ENCODE measurements at regions not wholly inside any gene's neighbourhood (a gene's known extent, or its start where the extent isn't known, plus 50 kb on each side); places are given as distances from the start of the nearest gene placed in this dataset.

DNA sequence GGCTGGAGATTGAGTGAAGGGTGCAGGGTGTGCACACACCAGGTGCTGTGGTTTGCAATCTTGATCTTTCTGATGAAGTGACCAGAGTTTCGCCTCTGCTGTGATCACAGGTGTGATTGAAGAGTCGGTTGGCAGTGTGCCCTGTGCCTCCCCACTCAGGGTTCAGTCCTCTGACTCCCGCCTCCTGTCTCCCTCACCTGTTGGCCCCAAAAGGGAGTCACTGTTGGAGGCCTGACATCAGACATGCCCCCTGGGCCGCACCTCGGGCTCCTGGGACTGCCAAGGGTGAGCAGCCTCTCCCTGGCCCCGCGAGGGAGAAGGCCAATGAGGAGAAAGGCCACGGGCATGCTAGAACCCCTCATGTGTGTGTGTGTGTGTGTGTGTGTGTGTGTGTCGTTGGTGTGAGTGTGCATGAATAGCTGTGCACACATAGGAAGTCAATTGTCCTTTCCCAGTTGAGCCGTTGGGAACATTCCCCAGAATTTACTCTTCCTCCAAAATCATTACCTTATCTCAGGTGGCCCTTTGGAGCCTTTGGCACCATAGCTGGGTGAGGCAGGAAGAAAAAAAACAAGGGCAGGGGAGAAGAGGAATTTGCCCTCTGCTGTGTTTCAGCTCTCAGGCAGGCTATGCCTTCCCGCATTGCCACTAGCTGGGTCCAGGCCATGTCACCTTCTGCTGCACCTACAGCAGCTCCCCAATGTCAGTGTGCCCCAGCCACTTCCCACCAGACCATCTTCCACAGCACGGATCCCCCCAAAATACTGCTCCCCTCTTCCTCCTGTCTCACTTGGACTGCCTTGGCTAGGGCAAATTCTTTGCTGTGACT lies 78.1 kb upstream of the LAPTM4A start:
- H2AFZ ChIP-seq (ENCODE audit: low read depth) = no peak overlapping the region
- H3K27ac ChIP-seq (ENCODE audit: low read depth in 2 of 2, low read length in 1 of 2) = no peak overlapping the region
- H3K27me3 ChIP-seq (ENCODE audit: insufficient read depth) = no peaks in the 10 kb centered on the region
- no peaks in the 10 kb centered on the region for H3K9me3 ChIP-seq
- ChIA-PET POLR2A (interaction anchor here (0.8 kb wide), 1 partner anchor 94 kb away, joined by 3 read pairs; no protein-coding TSS in a partner anchor), CTCF (interaction anchor here (0.6 to 5.7 kb wide), 5 partner anchors 21 to 197 kb away, joined by 3 to 35 read pairs (median 3); partner anchors contain the start of gene SDC1)
- no peaks in the 10 kb centered on the region for H3K36me3 ChIP-seq (replicated peaks in 1 of 2; ENCODE audit: control insufficient read depth in 1 of 2, insufficient read depth in 2 of 2, low read length in 1 of 2)
- no peaks in the 10 kb centered on the region for H3K79me2 ChIP-seq (ENCODE audit: insufficient read depth)
- no peak overlapping the region for H3K4me2 ChIP-seq
- peaks cover 0 to 7% of the 10 kb centered on the region in 2 experiments; a peak in 1 of 4 replicates for H3K4me1 ChIP-seq (ENCODE audit: control insufficient read depth in 1 of 2, insufficient read depth in 2 of 2, low read depth in 1 of 2, low read length in 1 of 2)
- no peaks in the 10 kb centered on the region for H3F3A ChIP-seq (replicated peaks; ENCODE audit: insufficient read depth)
- H3K9ac ChIP-seq = no peak overlapping the region
- H4K20me1 ChIP-seq (ENCODE audit: insufficient read depth) = no peaks in the 10 kb centered on the region
- no peak for DNase-seq
- no peak for TF ChIP-seq IRF3 (IDR thresholded peaks at IDR 0.05; ENCODE audit: low read depth, low read length)
- TF ChIP-seq CTCF (IDR thresholded peaks at IDR 0.05) = no peak
- TF ChIP-seq EZH2phosphoT487 (IDR thresholded peaks at IDR 0.05; ENCODE audit: borderline replicate concordance, low read depth) = no peak
- TF ChIP-seq ZBTB33 (IDR thresholded peaks at IDR 0.05; ENCODE audit: borderline replicate concordance, low read depth) = no peak
- H3K9me2 ChIP-seq = no peaks in the 10 kb centered on the region
- 79% methylated on average over 12 of the region's 12 CpGs for WGBS (ENCODE audit: low lambda C conversion rate)
- no peak overlapping the region for H3K4me3 ChIP-seq (ENCODE audit: low read depth in 2 of 2, low read length in 1 of 2)

DNA sequence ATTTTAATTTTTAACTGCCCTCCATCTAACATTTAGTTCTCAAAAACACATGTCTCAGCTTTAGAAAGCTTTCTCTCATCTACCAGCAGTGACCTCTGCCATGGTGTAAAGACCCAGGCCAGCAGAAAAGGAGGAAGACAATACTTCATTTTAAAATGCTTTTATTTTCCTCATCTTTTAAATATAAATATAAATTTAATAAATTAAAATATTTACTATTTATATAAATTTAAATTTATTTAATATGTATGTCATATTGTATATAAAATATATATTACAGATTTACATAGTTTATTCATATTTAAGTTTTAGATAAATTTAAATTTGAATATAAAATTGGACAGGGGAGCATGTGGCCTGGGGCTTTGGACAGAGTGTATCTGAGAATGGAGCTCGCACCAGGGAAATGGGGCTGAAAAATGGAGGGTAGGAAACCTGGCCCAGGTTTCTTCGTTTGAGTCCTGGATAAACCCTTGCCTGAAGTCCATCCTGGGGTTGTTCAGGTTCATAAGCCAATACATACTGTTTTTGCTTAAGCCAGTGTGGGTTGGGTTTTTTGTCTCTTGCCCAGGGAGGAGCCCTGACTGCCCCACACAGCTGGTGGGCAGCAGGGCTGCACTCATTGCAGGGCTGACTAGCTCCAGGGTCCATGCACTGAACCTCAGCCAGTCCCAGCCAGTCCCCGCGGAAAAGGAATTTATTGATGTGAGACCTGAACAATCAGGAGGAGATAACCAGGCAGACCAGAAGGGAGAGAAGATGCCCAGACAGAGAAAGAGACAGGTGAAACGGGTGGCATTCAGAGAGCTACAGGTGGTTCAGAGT lies 77.3 kb upstream of the LAPTM4A start:
- Histone ChIP-seq H3F3A (replicated peaks; ENCODE audit: insufficient read depth) (no peaks in the 10 kb centered on the region), H3K27ac (ENCODE audit: low read depth in 2 of 2, low read length in 1 of 2) (no peak overlapping the region), H3K4me1 (ENCODE audit: control insufficient read depth in 1 of 2, insufficient read depth in 2 of 2, low read depth in 1 of 2, low read length in 1 of 2) (peaks cover 0 to 7% of the 10 kb centered on the region in 2 experiments; a peak in 1 of 4 replicates), H3K4me2 (no peak overlapping the region), H3K4me3 (ENCODE audit: low read depth in 2 of 2, low read length in 1 of 2) (no peak overlapping the region), H3K9me3 (no peaks in the 10 kb centered on the region), H3K27me3 (ENCODE audit: insufficient read depth) (no peaks in the 10 kb centered on the region), H3K36me3 (replicated peaks in 1 of 2; ENCODE audit: control insufficient read depth in 1 of 2, insufficient read depth in 2 of 2, low read length in 1 of 2) (no peaks in the 10 kb centered on the region), H4K20me1 (ENCODE audit: insufficient read depth) (no peaks in the 10 kb centered on the region), H3K79me2 (ENCODE audit: insufficient read depth) (no peaks in the 10 kb centered on the region), H2AFZ (ENCODE audit: low read depth) (no peak overlapping the region), H3K9ac (no peak overlapping the region), H3K9me2 (no peaks in the 10 kb centered on the region)
- no peak for DNase-seq
- no peak for TF ChIP-seq EP300 (IDR thresholded peaks at IDR 0.05; ENCODE audit: borderline replicate concordance in 1 of 2, low read depth in 1 of 2, low read length in 1 of 2)
- TF ChIP-seq RCOR1 (IDR thresholded peaks at IDR 0.05; ENCODE audit: low read length) = no peak
- TF ChIP-seq FOXM1 (IDR thresholded peaks at IDR 0.05; ENCODE audit: low read depth) = no peak
- no peak for TF ChIP-seq EZH2phosphoT487 (IDR thresholded peaks at IDR 0.05; ENCODE audit: borderline replicate concordance, low read depth)
- no peak for TF ChIP-seq RFX5 (IDR thresholded peaks at IDR 0.05; ENCODE audit: low read length)
- 72% methylated on average over 5 of the region's 5 CpGs for WGBS (ENCODE audit: low lambda C conversion rate)
- ChIA-PET POLR2A (no interaction called here), CTCF (interaction anchor here (0.6 to 5.7 kb wide), 7 partner anchors 22 to 198 kb away, joined by 3 to 35 read pairs (median 3); partner anchors contain the start of gene SDC1)

Measured in SK-N-SH (cell line).